ENCODE measurements at regions not wholly inside any gene's neighbourhood (a gene's known extent, or its start where the extent isn't known, plus 50 kb on each side); places are given as distances from the start of the nearest gene placed in this dataset.

- H3K36me3 ChIP-seq, result no peaks in the 10 kb centered on the region
- intact Hi-C loops (cut with DNase I; ENCODE audit: low total_unique reads), result no loop called here
- peaks cover 0 to 4% (median 0%) of the 10 kb centered on the region in 6 donors for H3K4me1 ChIP-seq
- no peak overlapping the region for H3K4me3 ChIP-seq
- TF ChIP-seq POLR2AphosphoS5 (IDR thresholded peaks at IDR 0.05) (no peak), POLR2A (IDR thresholded peaks at IDR 0.05) (no peak), CTCF (IDR thresholded peaks at IDR 0.05 in 8 of 11, conservative IDR thresholded peaks at IDR 0.05 in 3 of 11) (no peak)
- no peaks in the 10 kb centered on the region for H3K27me3 ChIP-seq (replicated peaks in 1 of 7)
- H3K27ac ChIP-seq, result no peak overlapping the region
- WGBS, 5 donors, result 90 to 100% (median 100%) methylated on average over 1 of the region's 1 CpG
- no peaks in the 10 kb centered on the region for H3K9me3 ChIP-seq
- no peak for DNase-seq
These were observed 246.1 kb downstream of the NFKBIZ start for GRCh38 chr3:102095383-102095782.

GRCh38 chr3:102096066-102096465 lies 246.8 kb downstream of the NFKBIZ start:
- TF ChIP-seq POLR2AphosphoS5 (IDR thresholded peaks at IDR 0.05) (no peak), CTCF (IDR thresholded peaks at IDR 0.05 in 8 of 11, conservative IDR thresholded peaks at IDR 0.05 in 3 of 11) (no peak), POLR2A (IDR thresholded peaks at IDR 0.05) (no peak)
- WGBS, 5 donors, result 48 to 69% (median 62%) methylated on average over 2 of the region's 2 CpGs
- DNase-seq, result no peak
- intact Hi-C loops (cut with DNase I; ENCODE audit: low total_unique reads), result no loop called here
- no peak overlapping the region for H3K27ac ChIP-seq
- peaks cover 0 to 4% (median 0%) of the 10 kb centered on the region in 6 donors for H3K4me1 ChIP-seq
- H3K27me3 ChIP-seq (replicated peaks in 1 of 7), result no peaks in the 10 kb centered on the region
- no peaks in the 10 kb centered on the region for H3K9me3 ChIP-seq
- no peak overlapping the region for H3K4me3 ChIP-seq
- no peaks in the 10 kb centered on the region for H3K36me3 ChIP-seq

- TF ChIP-seq POLR2A (IDR thresholded peaks at IDR 0.05), result no peak
- no peak for TF ChIP-seq CTCF (IDR thresholded peaks at IDR 0.05 in 8 of 11, conservative IDR thresholded peaks at IDR 0.05 in 3 of 11)
- no peak for TF ChIP-seq POLR2AphosphoS5 (IDR thresholded peaks at IDR 0.05)
These were observed 249.0 kb downstream of the NFKBIZ start for GRCh38 chr3:102098130-102098885.

GRCh38 chr3:102099913-102100312 lies 250.6 kb downstream of the NFKBIZ start:
- intact Hi-C loops (cut with DNase I; ENCODE audit: low total_unique reads), result no loop called here
- Histone ChIP-seq H3K4me3 (no peak overlapping the region), H3K4me1 (peaks cover 0 to 4% (median 0%) of the 10 kb centered on the region in 6 donors), H3K9me3 (no peaks in the 10 kb centered on the region), H3K27ac (no peak overlapping the region), H3K27me3 (replicated peaks in 1 of 7) (no peaks in the 10 kb centered on the region), H3K36me3 (no peaks in the 10 kb centered on the region)
- TF ChIP-seq CTCF (IDR thresholded peaks at IDR 0.05 in 8 of 11, conservative IDR thresholded peaks at IDR 0.05 in 3 of 11) (no peak), POLR2AphosphoS5 (IDR thresholded peaks at IDR 0.05) (no peak), POLR2A (IDR thresholded peaks at IDR 0.05) (no peak)
- 82 to 98% (median 86%) methylated on average over 1 of the region's 1 CpG for WGBS, 5 donors
- no peak for DNase-seq

More at GRCh38 chr3:102098130-102098885, 249.0 kb downstream of the NFKBIZ start:
- no peak for DNase-seq
- H3K36me3 ChIP-seq, result no peaks in the 10 kb centered on the region
- no peak overlapping the region for H3K4me3 ChIP-seq
- no peaks in the 10 kb centered on the region for H3K9me3 ChIP-seq
- 83 to 93% (median 89%) methylated on average over 3 of the region's 3 CpGs for WGBS, 5 donors
- H3K27ac ChIP-seq, result no peak overlapping the region
- no peaks in the 10 kb centered on the region for H3K27me3 ChIP-seq (replicated peaks in 1 of 7)
- peaks cover 0 to 4% (median 0%) of the 10 kb centered on the region in 6 donors for H3K4me1 ChIP-seq
- intact Hi-C loops (cut with DNase I; ENCODE audit: low total_unique reads), result no loop called here

All from spleen (tissue), 11 donors.